HepG2 (cell line): ENCODE measurements at regions not wholly inside any gene's neighbourhood (a gene's known extent, or its start where the extent isn't known, plus 50 kb on each side); places are given as distances from the start of the nearest gene placed in this dataset.

Experiments
- ATAC-seq: fragments of 200-7000 bp; cut with Tn5 transposase; 3 replicates; pipeline ENCODE4 v1.9.1; 2020; ENCODE audit warnings: mild to moderate bottlenecking, moderate library complexity
- BruUV-seq: library from RNA; stranded (reverse); fragments of 400-500 nt; replicated peaks from 2 replicates; lab custom pipeline; 2021; lab: Mats Ljungman, UMichigan
- CTCF ChIA-PET: fragments of 300-600 bp; formaldehyde crosslinking; extraction: SDS; loops from one replicate; lab custom pipeline; 2021; ENCODE audit warnings: low total read pairs, inconsistent platforms, low intra/inter-chr PET ratio; lab: Yijun Ruan, JAX
- POLR2A ChIA-PET: fragments of 350-600 bp; sonication (Branson Sonifier 250); formaldehyde crosslinking; loops from one replicate; lab custom pipeline; 2020; ENCODE audit warnings: antibody characterized with exemption, inconsistent platforms; lab: Yijun Ruan, JAX
- DNase-seq: peaks from one replicate; pipeline ENCODE4 v3.0.0-alpha.2; 2015; ENCODE audit warnings: low spot score
- FAIRE-seq: peaks from 3 replicates; lab custom pipeline; 2011; peaks lifted over from hg19 to GRCh38; lab: Jason Lieb, UNC
- H2AFZ ChIP-seq: one replicate; pipeline ENCODE4 v1.6.1; 2011; ENCODE audit warnings: low read length, inconsistent platforms
- H3K27ac ChIP-seq: fragments of 300-600 bp; 3 replicates; pipeline ENCODE4 v1.8.0; 2011; ENCODE audit warnings: mixed run types, mild to moderate bottlenecking, mixed read lengths, low read length, inconsistent platforms; ENCODE audit not compliant: insufficient read depth; ENCODE audit errors: extremely low read length
- H3K27me3 ChIP-seq, 2 experiments: fragments of 200-600 bp in 1 of 2; 2 replicates in 1 of 2; 3 replicates in 1 of 2; pipeline versions ENCODE4 v1.6.0 to v1.8.0; 2011; ENCODE audit warnings: low read length in 2 of 2, mild to moderate bottlenecking in 2 of 2, moderate library complexity in 2 of 2, inconsistent platforms in 1 of 2; ENCODE audit not compliant: insufficient read depth in 2 of 2, control insufficient read depth in 1 of 2
- H3K36me3 ChIP-seq, 2 experiments: fragments of 200-600 bp in 1 of 2; replicated peaks in 1 of 2; 2 replicates in 1 of 2; 3 replicates in 1 of 2; pipeline versions ENCODE4 v1.5.1 to v1.8.0; 2011; ENCODE audit warnings: low read length in 2 of 2, inconsistent platforms in 1 of 2; ENCODE audit not compliant: insufficient read depth in 2 of 2, control insufficient read depth in 1 of 2
- H3K4me1 ChIP-seq: 2 replicates; pipeline ENCODE4 v1.5.1; 2012; ENCODE audit warnings: low read length, inconsistent platforms; ENCODE audit not compliant: insufficient read depth
- H3K4me2 ChIP-seq: 2 replicates; pipeline ENCODE4 v1.6.0; 2011; ENCODE audit warnings: low read depth, low read length, inconsistent platforms
- H3K4me3 ChIP-seq, 3 experiments: fragments of 200-600 bp in 1 of 3; sonication (generic), shearing (Covaris generic) in 1 of 3; replicated peaks in 1 of 3; 2 replicates each; pipeline ENCODE4 v1.5.1; 2011 to 2016; ENCODE audit warnings: low read length in 3 of 3, inconsistent platforms in 2 of 3, low read depth in 2 of 3, mild to moderate bottlenecking in 2 of 3, control low read depth in 1 of 3, mixed read lengths in 1 of 3; ENCODE audit not compliant: insufficient read depth in 1 of 3
- H3K79me2 ChIP-seq: one replicate; pipeline ENCODE4 v1.6.1; 2011; ENCODE audit warnings: low read length, inconsistent platforms; ENCODE audit not compliant: insufficient read depth
- H3K9ac ChIP-seq: 2 replicates; pipeline ENCODE4 v1.6.0; 2011; ENCODE audit warnings: mild to moderate bottlenecking, low read depth, low read length, inconsistent platforms; ENCODE audit not compliant: insufficient read depth
- H3K9me3 ChIP-seq: 2 replicates; pipeline ENCODE4 v1.5.1; 2012; ENCODE audit warnings: mild to moderate bottlenecking, low read length
- H4K20me1 ChIP-seq: 2 replicates; pipeline ENCODE4 v1.6.0; 2011; ENCODE audit warnings: inconsistent platforms, mild to moderate bottlenecking, low read length, moderate library complexity; ENCODE audit not compliant: insufficient read depth
- ADNP ChIP-seq: sonication (generic); formaldehyde crosslinking; IDR thresholded peaks from 2 replicates; pipeline ENCODE4 v1.4.0; 2020; ENCODE audit warnings: missing genetic modification reagents
- ASH2L ChIP-seq: fragments of 300-600, 200-600 bp; sonication (generic); IDR thresholded peaks from 2 replicates; pipeline ENCODE4 v1.7.0; 2017; ENCODE audit warnings: low read depth, mild to moderate bottlenecking, moderate library complexity, mixed read lengths, low read length; ENCODE audit not compliant: insufficient read length
- FOXA1 ChIP-seq, 2 experiments: fragments of 450-650 bp in 1 of 2; sonication (generic) in 1 of 2; formaldehyde crosslinking in 1 of 2; IDR thresholded peaks; 2 replicates each; pipeline versions ENCODE4 v1.4.0 to v1.6.1; 2016 to 2020; ENCODE audit warnings: missing genetic modification reagents in 1 of 2
- NR2F1 ChIP-seq, 2 experiments: fragments of 450-650 bp in 1 of 2; formaldehyde crosslinking in 1 of 2; IDR thresholded peaks; 2 replicates each; pipeline versions ENCODE4 v1.5.0 to v1.6.1; 2016 to 2020; ENCODE audit warnings: mild to moderate bottlenecking in 1 of 2, missing compliant biosample characterization in 1 of 2, missing genetic modification reagents in 1 of 2, moderate library complexity in 1 of 2
- RAD51 ChIP-seq: fragments of 450-650 bp; IDR thresholded peaks from 2 replicates; pipeline ENCODE4 v1.6.1; 2016; ENCODE audit warnings: borderline replicate concordance
- SMAD3 ChIP-seq: sonication (generic); formaldehyde crosslinking; IDR thresholded peaks from 2 replicates; pipeline ENCODE4 v1.4.0; 2020; ENCODE audit warnings: missing genetic modification reagents
- XRCC5 ChIP-seq: fragments of 200-400 bp; formaldehyde crosslinking; optimal IDR thresholded peaks from 2 replicates; pipeline ENCODE3; 2017; ENCODE audit warnings: mild to moderate bottlenecking, low read length
- ZNF17 ChIP-seq: sonication (generic); formaldehyde crosslinking; IDR thresholded peaks from 2 replicates; pipeline ENCODE4 v1.5.0; 2020; ENCODE audit warnings: mild to moderate bottlenecking, missing genetic modification reagents
- ZNF260 ChIP-seq: sonication (generic); formaldehyde crosslinking; IDR thresholded peaks from 2 replicates; pipeline ENCODE4 v1.4.0; 2020; ENCODE audit warnings: missing genetic modification reagents, low read depth, mild to moderate bottlenecking, borderline replicate concordance
- ZNF501 ChIP-seq: sonication (generic); formaldehyde crosslinking; IDR thresholded peaks from 2 replicates; pipeline ENCODE4 v1.5.1; 2020; ENCODE audit warnings: mild to moderate bottlenecking, moderate library complexity, missing genetic modification reagents
- ZNF552 ChIP-seq: sonication (generic); formaldehyde crosslinking; IDR thresholded peaks from 2 replicates; pipeline ENCODE4 v1.9.0; 2022; ENCODE audit warnings: missing genetic modification reagents, mild to moderate bottlenecking, borderline replicate concordance
- ZNF749 ChIP-seq: sonication (generic); formaldehyde crosslinking; IDR thresholded peaks from 2 replicates; pipeline ENCODE4 v1.8.0; 2022; ENCODE audit warnings: mild to moderate bottlenecking, missing genetic modification reagents, moderate library complexity, borderline replicate concordance
- WGBS: methylation state at CpG from one replicate; pipeline ENCODE4 v1.1.6; 2017; ENCODE audit warnings: low lambda C conversion rate; 5-methylcytosine and 5-hydroxymethylcytosine counted together
- in situ Hi-C: cut with HindIII; loops from 2 replicates; pipeline ENCODE4 v1.10.0; 2017; ENCODE audit warnings: low pct_unique_long_range_greater_than_20kb; ENCODE audit not compliant: extremely low pct_ligation_motif_present
- intact Hi-C: fragments of 100-400 bp; cut with micrococcal nuclease; formaldehyde crosslinking; loops from one replicate; pipeline ENCODE4 v1.10.0; 2022; ENCODE audit not compliant: unreplicated experiment
- TF ChIP-seq, protein P1 (sequence below): sonication (generic); formaldehyde crosslinking; IDR thresholded peaks from 2 replicates; pipeline ENCODE4 v1.4.0; 2020; ENCODE audit warnings: low read depth, missing genetic modification reagents
- TF ChIP-seq, protein P2 (sequence below), 2 experiments: sonication (generic) in 1 of 2; formaldehyde crosslinking in 1 of 2; IDR thresholded peaks; 2 replicates each; pipeline versions ENCODE4 v1.5.1 to v1.6.1; 2011 to 2020; ENCODE audit warnings: borderline replicate concordance in 1 of 2, low read depth in 1 of 2, low read length in 1 of 2, mild to moderate bottlenecking in 1 of 2, missing genetic modification reagents in 1 of 2, moderate library complexity in 1 of 2

DNA sequence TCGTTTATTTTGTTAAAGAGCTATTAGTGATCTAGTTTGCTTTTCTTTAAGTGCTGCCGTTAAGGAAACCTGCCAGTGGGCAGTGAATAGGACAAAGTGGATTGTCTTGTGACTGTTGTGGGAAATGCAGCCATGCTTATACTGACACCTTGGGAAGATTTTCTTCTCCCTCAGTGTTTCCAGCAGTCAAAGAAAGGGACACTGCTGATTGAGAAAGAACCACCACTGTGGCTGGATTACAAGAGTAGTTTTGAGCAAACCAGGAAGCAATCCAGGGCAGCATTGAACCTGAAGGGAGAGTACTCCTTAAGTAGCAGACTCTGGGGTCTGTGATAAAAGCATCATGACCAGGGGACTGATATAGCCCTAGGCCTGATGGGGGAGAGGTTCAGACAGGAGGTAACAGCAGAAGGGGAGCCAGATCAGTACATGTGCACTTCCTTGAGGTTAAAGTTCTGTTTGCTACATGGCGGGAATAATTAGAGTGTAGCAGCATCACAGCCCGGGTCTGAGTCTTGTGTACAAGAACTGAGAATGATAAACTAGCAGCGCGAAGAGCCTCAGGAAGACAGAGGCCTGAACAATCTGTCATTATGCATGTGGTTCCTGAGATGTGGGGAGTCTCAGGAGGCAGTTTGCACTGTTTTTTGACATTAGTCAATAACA lies 167.8 kb downstream of the C11orf91 start:
- ChIA-PET CTCF (no interaction called here), POLR2A (no interaction called here)
- TF ChIP-seq ZNF552 (CRISPR knock-in tag) = no peak
- TF ChIP-seq NR2F1 (CRISPR knock-in tag; IDR thresholded peaks at IDR 0.05) = no peak
- TF ChIP-seq ZNF749 (CRISPR knock-in tag) = no peak
- TF ChIP-seq, protein P1, sequence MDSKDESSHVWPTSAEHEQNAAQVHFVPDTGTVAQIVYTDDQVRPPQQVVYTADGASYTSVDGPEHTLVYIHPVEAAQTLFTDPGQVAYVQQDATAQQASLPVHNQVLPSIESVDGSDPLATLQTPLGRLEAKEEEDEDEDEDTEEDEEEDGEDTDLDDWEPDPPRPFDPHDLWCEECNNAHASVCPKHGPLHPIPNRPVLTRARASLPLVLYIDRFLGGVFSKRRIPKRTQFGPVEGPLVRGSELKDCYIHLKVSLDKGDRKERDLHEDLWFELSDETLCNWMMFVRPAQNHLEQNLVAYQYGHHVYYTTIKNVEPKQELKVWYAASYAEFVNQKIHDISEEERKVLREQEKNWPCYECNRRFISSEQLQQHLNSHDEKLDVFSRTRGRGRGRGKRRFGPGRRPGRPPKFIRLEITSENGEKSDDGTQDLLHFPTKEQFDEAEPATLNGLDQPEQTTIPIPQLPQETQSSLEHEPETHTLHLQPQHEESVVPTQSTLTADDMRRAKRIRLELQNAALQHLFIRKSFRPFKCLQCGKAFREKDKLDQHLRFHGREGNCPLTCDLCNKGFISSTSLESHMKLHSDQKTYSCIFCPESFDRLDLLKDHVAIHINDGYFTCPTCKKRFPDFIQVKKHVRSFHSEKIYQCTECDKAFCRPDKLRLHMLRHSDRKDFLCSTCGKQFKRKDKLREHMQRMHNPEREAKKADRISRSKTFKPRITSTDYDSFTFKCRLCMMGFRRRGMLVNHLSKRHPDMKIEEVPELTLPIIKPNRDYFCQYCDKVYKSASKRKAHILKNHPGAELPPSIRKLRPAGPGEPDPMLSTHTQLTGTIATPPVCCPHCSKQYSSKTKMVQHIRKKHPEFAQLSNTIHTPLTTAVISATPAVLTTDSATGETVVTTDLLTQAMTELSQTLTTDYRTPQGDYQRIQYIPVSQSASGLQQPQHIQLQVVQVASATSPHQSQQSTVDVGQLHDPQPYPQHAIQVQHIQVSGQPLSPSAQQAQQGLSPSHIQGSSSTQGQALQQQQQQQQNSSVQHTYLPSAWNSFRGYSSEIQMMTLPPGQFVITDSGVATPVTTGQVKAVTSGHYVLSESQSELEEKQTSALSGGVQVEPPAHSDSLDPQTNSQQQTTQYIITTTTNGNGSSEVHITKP = no peak
- TF ChIP-seq, protein P2, sequence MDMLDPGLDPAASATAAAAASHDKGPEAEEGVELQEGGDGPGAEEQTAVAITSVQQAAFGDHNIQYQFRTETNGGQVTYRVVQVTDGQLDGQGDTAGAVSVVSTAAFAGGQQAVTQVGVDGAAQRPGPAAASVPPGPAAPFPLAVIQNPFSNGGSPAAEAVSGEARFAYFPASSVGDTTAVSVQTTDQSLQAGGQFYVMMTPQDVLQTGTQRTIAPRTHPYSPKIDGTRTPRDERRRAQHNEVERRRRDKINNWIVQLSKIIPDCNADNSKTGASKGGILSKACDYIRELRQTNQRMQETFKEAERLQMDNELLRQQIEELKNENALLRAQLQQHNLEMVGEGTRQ (IDR thresholded peaks at IDR 0.05; ENCODE audit: low read depth, low read length) = no peak
- TF ChIP-seq, protein P2 (CRISPR knock-in tag; IDR thresholded peaks at IDR 0.05; ENCODE audit: borderline replicate concordance) = no peak
- TF ChIP-seq ZNF501 (CRISPR knock-in tag) = no peak
- TF ChIP-seq SMAD3 (CRISPR knock-in tag) = no peak
- no peak for TF ChIP-seq ADNP (CRISPR knock-in tag)
- no peak for TF ChIP-seq ZNF260 (CRISPR knock-in tag)
- no peak for TF ChIP-seq RAD51
- no peak for TF ChIP-seq ASH2L
- no peak for TF ChIP-seq XRCC5
- TF ChIP-seq FOXA1 (IDR thresholded peaks at IDR 0.05) = no peak
- no peak for TF ChIP-seq FOXA1 (CRISPR knock-in tag; IDR thresholded peaks at IDR 0.05)
- no peak for TF ChIP-seq ZNF17
- no peak overlapping the region for H3K4me3 ChIP-seq
- in situ Hi-C loops (no loop called here), intact Hi-C loops (loop anchor here (5.0 kb wide), 1 partner anchor 544 kb away; no protein-coding TSS in a partner anchor)
- no peaks in the 10 kb centered on the region for H4K20me1 ChIP-seq
- no peaks in the 10 kb centered on the region for H3K36me3 ChIP-seq
- no peak overlapping the region for H3K4me2 ChIP-seq
- DNase-seq = no peak
- no peaks in the 10 kb centered on the region for H3K9me3 ChIP-seq
- no peak overlapping the region for H3K27ac ChIP-seq
- FAIRE-seq = no peak
- peaks cover 0 to 4% of the 10 kb centered on the region in 2 experiments; a peak in 1 of 5 replicates for H3K27me3 ChIP-seq
- no TSS peak for BruUV-seq
- no peak for ATAC-seq
- no peak overlapping the region for H3K9ac ChIP-seq
- H3K79me2 ChIP-seq = no peaks in the 10 kb centered on the region
- peaks cover 15% of the 10 kb centered on the region for H3K4me1 ChIP-seq
- 8% methylated on average over 6 of the region's 6 CpGs for WGBS
- no peak overlapping the region for H2AFZ ChIP-seq
